WTC11 (cell line): ENCODE measurements at regions not wholly inside any gene's neighbourhood (a gene's known extent, or its start where the extent isn't known, plus 50 kb on each side); places are given as distances from the start of the nearest gene placed in this dataset.

Experiments
- TF ChIP-seq, protein P1 (sequence below): fragments of 200-600 bp; IDR thresholded peaks from 2 replicates; pipeline ENCODE4 v1.8.0; 2022; ENCODE audit warnings: antibody characterized with exemption
- TF ChIP-seq, protein P2 (sequence below): sonication (generic); formaldehyde crosslinking; IDR thresholded peaks from 2 replicates; pipeline ENCODE4 v1.8.0; 2022; ENCODE audit warnings: missing genetic modification reagents

DNA sequence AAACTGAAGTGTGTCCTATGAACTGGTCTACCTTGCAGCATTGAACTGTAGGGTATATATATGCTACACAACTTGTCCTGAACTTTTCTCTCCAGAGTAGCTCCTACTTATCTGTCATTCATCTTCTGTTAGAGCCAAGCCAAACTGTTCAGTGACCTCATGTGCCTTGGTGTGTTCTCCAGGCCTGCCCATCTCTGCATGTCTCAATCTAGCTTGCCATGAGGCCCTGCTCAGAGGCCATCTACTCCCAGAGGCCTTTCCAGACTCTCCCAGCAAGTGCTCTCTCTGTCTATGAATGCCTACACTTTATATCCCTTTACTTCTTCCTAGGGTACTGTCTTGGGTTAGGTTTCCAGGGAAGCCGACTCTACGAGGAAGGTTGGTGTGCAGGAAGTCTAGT is 99.8 kb upstream of the MTPN start:
- TF ChIP-seq, protein P1, sequence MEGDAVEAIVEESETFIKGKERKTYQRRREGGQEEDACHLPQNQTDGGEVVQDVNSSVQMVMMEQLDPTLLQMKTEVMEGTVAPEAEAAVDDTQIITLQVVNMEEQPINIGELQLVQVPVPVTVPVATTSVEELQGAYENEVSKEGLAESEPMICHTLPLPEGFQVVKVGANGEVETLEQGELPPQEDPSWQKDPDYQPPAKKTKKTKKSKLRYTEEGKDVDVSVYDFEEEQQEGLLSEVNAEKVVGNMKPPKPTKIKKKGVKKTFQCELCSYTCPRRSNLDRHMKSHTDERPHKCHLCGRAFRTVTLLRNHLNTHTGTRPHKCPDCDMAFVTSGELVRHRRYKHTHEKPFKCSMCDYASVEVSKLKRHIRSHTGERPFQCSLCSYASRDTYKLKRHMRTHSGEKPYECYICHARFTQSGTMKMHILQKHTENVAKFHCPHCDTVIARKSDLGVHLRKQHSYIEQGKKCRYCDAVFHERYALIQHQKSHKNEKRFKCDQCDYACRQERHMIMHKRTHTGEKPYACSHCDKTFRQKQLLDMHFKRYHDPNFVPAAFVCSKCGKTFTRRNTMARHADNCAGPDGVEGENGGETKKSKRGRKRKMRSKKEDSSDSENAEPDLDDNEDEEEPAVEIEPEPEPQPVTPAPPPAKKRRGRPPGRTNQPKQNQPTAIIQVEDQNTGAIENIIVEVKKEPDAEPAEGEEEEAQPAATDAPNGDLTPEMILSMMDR = no peak
- TF ChIP-seq, protein P2, sequence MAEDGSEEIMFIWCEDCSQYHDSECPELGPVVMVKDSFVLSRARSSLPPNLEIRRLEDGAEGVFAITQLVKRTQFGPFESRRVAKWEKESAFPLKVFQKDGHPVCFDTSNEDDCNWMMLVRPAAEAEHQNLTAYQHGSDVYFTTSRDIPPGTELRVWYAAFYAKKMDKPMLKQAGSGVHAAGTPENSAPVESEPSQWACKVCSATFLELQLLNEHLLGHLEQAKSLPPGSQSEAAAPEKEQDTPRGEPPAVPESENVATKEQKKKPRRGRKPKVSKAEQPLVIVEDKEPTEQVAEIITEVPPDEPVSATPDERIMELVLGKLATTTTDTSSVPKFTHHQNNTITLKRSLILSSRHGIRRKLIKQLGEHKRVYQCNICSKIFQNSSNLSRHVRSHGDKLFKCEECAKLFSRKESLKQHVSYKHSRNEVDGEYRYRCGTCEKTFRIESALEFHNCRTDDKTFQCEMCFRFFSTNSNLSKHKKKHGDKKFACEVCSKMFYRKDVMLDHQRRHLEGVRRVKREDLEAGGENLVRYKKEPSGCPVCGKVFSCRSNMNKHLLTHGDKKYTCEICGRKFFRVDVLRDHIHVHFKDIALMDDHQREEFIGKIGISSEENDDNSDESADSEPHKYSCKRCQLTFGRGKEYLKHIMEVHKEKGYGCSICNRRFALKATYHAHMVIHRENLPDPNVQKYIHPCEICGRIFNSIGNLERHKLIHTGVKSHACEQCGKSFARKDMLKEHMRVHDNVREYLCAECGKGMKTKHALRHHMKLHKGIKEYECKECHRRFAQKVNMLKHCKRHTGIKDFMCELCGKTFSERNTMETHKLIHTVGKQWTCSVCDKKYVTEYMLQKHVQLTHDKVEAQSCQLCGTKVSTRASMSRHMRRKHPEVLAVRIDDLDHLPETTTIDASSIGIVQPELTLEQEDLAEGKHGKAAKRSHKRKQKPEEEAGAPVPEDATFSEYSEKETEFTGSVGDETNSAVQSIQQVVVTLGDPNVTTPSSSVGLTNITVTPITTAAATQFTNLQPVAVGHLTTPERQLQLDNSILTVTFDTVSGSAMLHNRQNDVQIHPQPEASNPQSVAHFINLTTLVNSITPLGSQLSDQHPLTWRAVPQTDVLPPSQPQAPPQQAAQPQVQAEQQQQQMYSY (CRISPR knock-in tag) = no peak
